Heart left ventricle (tissue), 13 donors: ENCODE measurements at regions not wholly inside any gene's neighbourhood (a gene's known extent, or its start where the extent isn't known, plus 50 kb on each side); places are given as distances from the start of the nearest gene placed in this dataset.

Experiments used
- CTCF ChIP-seq, 12 donors: fragments of 200-600 bp; sonication (generic) in 4 of 12; IDR thresholded peaks; one replicate each; pipeline versions ENCODE4 v1.5.0 to v1.8.0; 2018 to 2022; ENCODE audit warnings: antibody characterized with exemption in 12 of 12, mild to moderate bottlenecking in 5 of 12
- POLR2A ChIP-seq, 2 donors: fragments of 450-650 bp; IDR thresholded peaks; one replicate each; pipeline ENCODE4 v1.6.1; 2017; ENCODE audit warnings: antibody characterized with exemption in 2 of 2, mild to moderate bottlenecking in 2 of 2, moderate library complexity in 2 of 2
- donor health status: ischemic (EF 13 %, LVEDD 7.1; RV severe dilation, severe dysfunction).
- donor health status: DM: no; HTN: yes; CAD: no.
- donor health status: DM: no; HTN: no; CAD: no.
- donor health status: ischemic (EF 25% LVEDD 6.9; RV normal size, moderate dysfunction).
- donor health status: ischemic (EF 25% LVEDD 5.7; RV mildly dilated, moderate dysfunction).
- donor health status: ischemic (EF 35%, LVEDD 5.7; RV mildly dilated, moderate dysfunction).
- donor health status: nonischemic (EF 11% LVEDD 7.7; RV severe dilation, severe dysfunction).
- donor health status: DM: yes; HTN: yes; CAD: no.
- donor health status: PGD.
- donor health status: ischemic (EF 29% LVEDD 5.4; RV normal size, mild dysfunction).
- donor health status: nonischemic (EF 23%, LVEDD 6.1; RV moderate dilation, normal function).

- no peak for TF ChIP-seq CTCF (IDR thresholded peaks at IDR 0.05)
- no peak for TF ChIP-seq POLR2A (IDR thresholded peaks at IDR 0.05)
Observed at GRCh38 chr12:60212159-60213000, 616.6 kb downstream of the SLC16A7 start.
